ENCODE measurements at regions not wholly inside any gene's neighbourhood (a gene's known extent, or its start where the extent isn't known, plus 50 kb on each side); places are given as distances from the start of the nearest gene placed in this dataset.

DNA sequence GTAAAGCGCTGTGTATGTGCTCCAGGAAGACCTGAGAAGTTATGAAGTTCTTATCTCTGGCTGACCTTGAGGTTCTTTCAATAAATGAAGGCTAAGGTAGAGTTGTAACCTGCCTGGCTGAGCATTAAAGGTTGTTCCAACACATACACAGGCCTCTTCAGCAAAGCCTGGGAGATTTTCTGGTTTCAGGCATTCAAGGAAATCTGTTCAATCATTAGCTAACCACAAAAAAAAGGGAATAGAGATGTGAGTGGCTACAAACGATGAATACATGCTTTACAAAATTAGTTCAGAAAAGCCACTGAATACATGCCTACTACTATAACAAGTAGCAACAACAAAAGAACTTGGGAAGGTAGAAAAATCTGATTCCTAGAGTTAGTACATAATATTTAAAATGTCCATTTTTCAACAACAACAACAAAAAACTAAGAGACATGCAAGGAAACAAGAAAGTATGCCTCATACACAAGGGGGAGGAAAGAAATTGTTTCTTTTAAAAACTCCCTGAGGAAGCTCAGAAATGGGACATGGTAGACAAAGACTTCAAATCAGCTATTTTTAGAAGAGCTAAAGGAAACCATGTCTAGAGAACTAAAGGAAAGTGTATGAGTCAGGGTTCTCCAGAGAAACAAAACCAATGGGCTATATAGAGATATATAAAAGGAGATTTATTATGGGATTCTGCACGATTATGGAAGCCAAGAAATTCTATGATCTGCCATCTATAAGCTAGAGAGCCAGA lies 191.5 kb upstream of the IPO5 start:
- TF ChIP-seq REST (IDR thresholded peaks at IDR 0.05; ENCODE audit: insufficient read depth in 1 of 2, low read depth in 2 of 2, low read length in 2 of 2), result no peak
- TF ChIP-seq SIN3A (IDR thresholded peaks at IDR 0.05; ENCODE audit: borderline replicate concordance, insufficient read depth, low read length), result no peak
- no peak for TF ChIP-seq TAF1 (IDR thresholded peaks at IDR 0.05; ENCODE audit: borderline replicate concordance, insufficient read depth, low read length)
- TF ChIP-seq POLR2AphosphoS5 (IDR thresholded peaks at IDR 0.05; ENCODE audit: low read depth, low read length), result no peak
- no peak for TF ChIP-seq FOXP2 (optimal IDR thresholded peaks at IDR 0.05; ENCODE audit: borderline replicate concordance, extremely low read depth, extremely low read length, insufficient read depth)

Data from PFSK-1 (cell line).